Nephron (organoid): ENCODE measurements at regions not wholly inside any gene's neighbourhood (a gene's known extent, or its start where the extent isn't known, plus 50 kb on each side); places are given as distances from the start of the nearest gene placed in this dataset.
"Not testable (repeated sequence)": the region's sequence is repeated elsewhere in the genome, so short reads cannot be mapped to it uniquely, and the experiment has no call there.

Experiments used
- H3K27ac Mint-ChIP-seq, 3 experiments: 2 replicates each; pipeline ENCODE4 v1.8.0; 2020; ENCODE audit warnings: mixed read lengths in 3 of 3, mild to moderate bottlenecking in 2 of 3, moderate library complexity in 1 of 3
- H3K27me3 Mint-ChIP-seq: 2 replicates; pipeline ENCODE4 v1.8.0; 2021; ENCODE audit warnings: low read depth, mild to moderate bottlenecking, moderate library complexity, mixed read lengths
- H3K36me3 Mint-ChIP-seq: 2 replicates; pipeline ENCODE4 v1.8.0; 2020; ENCODE audit warnings: low read depth, mixed read lengths
- H3K4me1 Mint-ChIP-seq: 2 replicates; pipeline ENCODE4 v1.8.0; 2020; ENCODE audit warnings: mixed read lengths
- H3K4me3 Mint-ChIP-seq, 3 experiments: 2 replicates each; pipeline ENCODE4 v1.8.0; 2020; ENCODE audit warnings: mild to moderate bottlenecking in 3 of 3, mixed read lengths in 3 of 3, moderate library complexity in 2 of 3
- H3K9me3 Mint-ChIP-seq: 2 replicates; pipeline ENCODE4 v1.8.0; 2020; ENCODE audit warnings: mixed read lengths
- TF ChIP-seq, protein P1 (sequence below), 3 experiments: fragments of 200-600 bp; sonication (generic); IDR thresholded peaks; one replicate each; pipeline ENCODE4 v1.5.0; 2021; ENCODE audit warnings: antibody characterized with exemption in 3 of 3; ENCODE audit not compliant: unreplicated experiment in 3 of 3

- TF ChIP-seq, protein P1, sequence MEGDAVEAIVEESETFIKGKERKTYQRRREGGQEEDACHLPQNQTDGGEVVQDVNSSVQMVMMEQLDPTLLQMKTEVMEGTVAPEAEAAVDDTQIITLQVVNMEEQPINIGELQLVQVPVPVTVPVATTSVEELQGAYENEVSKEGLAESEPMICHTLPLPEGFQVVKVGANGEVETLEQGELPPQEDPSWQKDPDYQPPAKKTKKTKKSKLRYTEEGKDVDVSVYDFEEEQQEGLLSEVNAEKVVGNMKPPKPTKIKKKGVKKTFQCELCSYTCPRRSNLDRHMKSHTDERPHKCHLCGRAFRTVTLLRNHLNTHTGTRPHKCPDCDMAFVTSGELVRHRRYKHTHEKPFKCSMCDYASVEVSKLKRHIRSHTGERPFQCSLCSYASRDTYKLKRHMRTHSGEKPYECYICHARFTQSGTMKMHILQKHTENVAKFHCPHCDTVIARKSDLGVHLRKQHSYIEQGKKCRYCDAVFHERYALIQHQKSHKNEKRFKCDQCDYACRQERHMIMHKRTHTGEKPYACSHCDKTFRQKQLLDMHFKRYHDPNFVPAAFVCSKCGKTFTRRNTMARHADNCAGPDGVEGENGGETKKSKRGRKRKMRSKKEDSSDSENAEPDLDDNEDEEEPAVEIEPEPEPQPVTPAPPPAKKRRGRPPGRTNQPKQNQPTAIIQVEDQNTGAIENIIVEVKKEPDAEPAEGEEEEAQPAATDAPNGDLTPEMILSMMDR (IDR thresholded peaks at IDR 0.05; ENCODE audit: unreplicated experiment in 3 of 3): no peak
- Mint-ChIP-seq H3K27ac (peak overlapping the region; percentile 94 to 98 (median 97)), H3K4me3 (no peak overlapping the region), H3K9me3 (peaks cover 24% of the 10 kb centered on the region), H3K27me3 (no peaks in the 10 kb centered on the region), H3K36me3 (no peaks in the 10 kb centered on the region), H3K4me1 (peaks cover 34% of the 10 kb centered on the region)
Observed at GRCh38 chr12:82593143-82593542, 93.6 kb upstream of the TMTC2 start.

- no peaks in the 10 kb centered on the region for H3K36me3 Mint-ChIP-seq
- H3K4me3 Mint-ChIP-seq: peak overlapping the region in 2 of 3 experiments; percentile 14 to 21
- H3K27ac Mint-ChIP-seq: peak overlapping the region; percentile 94 to 98 (median 97)
- TF ChIP-seq, protein P1 (IDR thresholded peaks at IDR 0.05; ENCODE audit: unreplicated experiment in 3 of 3): no peak
- H3K27me3 Mint-ChIP-seq: no peaks in the 10 kb centered on the region
- peaks cover 18% of the 10 kb centered on the region for H3K9me3 Mint-ChIP-seq
- peaks cover 36% of the 10 kb centered on the region for H3K4me1 Mint-ChIP-seq
Observed at GRCh38 chr12:82593901-82594396, 92.8 kb upstream of the TMTC2 start.

GRCh38 chr12:82595941-82596340 is 90.8 kb upstream of the TMTC2 start:
- peak overlapping the region; percentile 78 to 86 (median 83) for H3K27ac Mint-ChIP-seq
- H3K4me1 Mint-ChIP-seq: peaks cover 47% of the 10 kb centered on the region
- TF ChIP-seq, protein P1 (IDR thresholded peaks at IDR 0.05; ENCODE audit: unreplicated experiment in 3 of 3): no peak
- peaks cover 2% of the 10 kb centered on the region for H3K9me3 Mint-ChIP-seq
- H3K27me3 Mint-ChIP-seq: no peaks in the 10 kb centered on the region
- no peaks in the 10 kb centered on the region for H3K36me3 Mint-ChIP-seq
- peak overlapping the region in 1 of 3 experiments; percentile 64 for H3K4me3 Mint-ChIP-seq

DNA sequence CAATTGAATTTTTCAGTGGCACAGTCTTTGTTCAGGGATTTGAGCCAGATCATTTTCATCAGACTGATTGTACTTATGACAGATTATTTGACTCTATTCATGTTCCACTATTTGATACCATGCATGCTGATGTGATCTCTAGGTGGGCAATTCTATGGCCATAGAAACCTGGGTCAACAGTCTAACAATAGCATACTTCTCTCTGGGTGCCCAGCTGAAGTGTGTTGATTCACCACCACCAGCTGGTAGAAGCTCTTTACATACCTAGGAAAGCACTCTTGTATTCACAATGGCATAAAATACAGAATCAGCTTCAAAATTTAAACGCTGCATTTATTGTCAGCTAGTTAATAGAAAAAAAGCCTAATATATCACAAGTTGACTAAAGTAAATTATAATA is 90.2 kb upstream of the TMTC2 start:
- TF ChIP-seq, protein P1 (IDR thresholded peaks at IDR 0.05; ENCODE audit: unreplicated experiment in 3 of 3): no peak
- peaks cover 2% of the 10 kb centered on the region for H3K9me3 Mint-ChIP-seq
- no peaks in the 10 kb centered on the region for H3K27me3 Mint-ChIP-seq
- no peaks in the 10 kb centered on the region for H3K36me3 Mint-ChIP-seq
- H3K4me1 Mint-ChIP-seq: peaks cover 49% of the 10 kb centered on the region
- peak overlapping the region; percentile 78 to 86 (median 83) for H3K27ac Mint-ChIP-seq
- H3K4me3 Mint-ChIP-seq: peak overlapping the region in 1 of 3 experiments; percentile 64

- TF ChIP-seq, protein P1 (IDR thresholded peaks at IDR 0.05; ENCODE audit: unreplicated experiment in 3 of 3): no peak
- Mint-ChIP-seq H3K9me3 (peaks cover 4% of the 10 kb centered on the region), H3K27ac (peak overlapping the region in 2 of 3 experiments; percentile 3 to 14), H3K27me3 (no peaks in the 10 kb centered on the region), H3K36me3 (no peaks in the 10 kb centered on the region), H3K4me1 (peaks cover 34% of the 10 kb centered on the region), H3K4me3 (no peak overlapping the region)
Observed at GRCh38 chr12:82600379-82600778, 86.3 kb upstream of the TMTC2 start.

- not testable (repeated sequence) for H3K9me3 Mint-ChIP-seq, H3K27ac Mint-ChIP-seq, H3K4me3 Mint-ChIP-seq, H3K27me3 Mint-ChIP-seq, H3K36me3 Mint-ChIP-seq
- peaks cover 14% of the 10 kb centered on the region for H3K4me1 Mint-ChIP-seq
Observed at GRCh38 chr12:82603647-82604046, 83.1 kb upstream of the TMTC2 start.
